ENCODE measurements at regions not wholly inside any gene's neighbourhood (a gene's known extent, or its start where the extent isn't known, plus 50 kb on each side); places are given as distances from the start of the nearest gene placed in this dataset.
A peak's percentile ranks its signal among the peaks of the same experiment; 100 is the strongest.

DNA sequence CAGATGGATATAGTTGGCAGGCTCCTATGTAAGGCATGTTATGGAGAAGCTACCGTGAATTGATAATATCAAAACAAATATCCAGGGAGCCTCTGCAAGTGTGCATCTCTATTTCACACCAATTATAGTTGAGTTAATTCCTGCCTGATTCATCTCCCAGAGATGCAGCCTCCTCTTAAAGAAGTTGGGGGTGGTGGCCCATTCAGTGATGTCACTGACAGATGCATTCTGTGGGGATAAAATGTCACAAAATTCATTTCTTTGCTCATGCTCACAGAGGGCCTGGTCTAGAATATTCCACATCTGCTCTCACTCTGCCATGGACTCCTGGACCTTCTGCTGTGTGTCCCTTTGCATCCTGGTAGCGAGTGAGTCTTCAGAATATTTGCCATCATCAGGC is 189.1 kb upstream of the PRSS1 start:
- TF ChIP-seq, protein P1, sequence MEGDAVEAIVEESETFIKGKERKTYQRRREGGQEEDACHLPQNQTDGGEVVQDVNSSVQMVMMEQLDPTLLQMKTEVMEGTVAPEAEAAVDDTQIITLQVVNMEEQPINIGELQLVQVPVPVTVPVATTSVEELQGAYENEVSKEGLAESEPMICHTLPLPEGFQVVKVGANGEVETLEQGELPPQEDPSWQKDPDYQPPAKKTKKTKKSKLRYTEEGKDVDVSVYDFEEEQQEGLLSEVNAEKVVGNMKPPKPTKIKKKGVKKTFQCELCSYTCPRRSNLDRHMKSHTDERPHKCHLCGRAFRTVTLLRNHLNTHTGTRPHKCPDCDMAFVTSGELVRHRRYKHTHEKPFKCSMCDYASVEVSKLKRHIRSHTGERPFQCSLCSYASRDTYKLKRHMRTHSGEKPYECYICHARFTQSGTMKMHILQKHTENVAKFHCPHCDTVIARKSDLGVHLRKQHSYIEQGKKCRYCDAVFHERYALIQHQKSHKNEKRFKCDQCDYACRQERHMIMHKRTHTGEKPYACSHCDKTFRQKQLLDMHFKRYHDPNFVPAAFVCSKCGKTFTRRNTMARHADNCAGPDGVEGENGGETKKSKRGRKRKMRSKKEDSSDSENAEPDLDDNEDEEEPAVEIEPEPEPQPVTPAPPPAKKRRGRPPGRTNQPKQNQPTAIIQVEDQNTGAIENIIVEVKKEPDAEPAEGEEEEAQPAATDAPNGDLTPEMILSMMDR (IDR thresholded peaks at IDR 0.05; ENCODE audit: extremely low read depth, insufficient read depth, missing control alignments) = no peak
- DNase-seq (ENCODE audit: low spot score) = no peak
- in situ Hi-C loops (cut with MboI; ENCODE audit: low pct_unique_long_range_greater_than_20kb, low sequenced_read_pairs, unreplicated experiment) = no loop called here

DNA sequence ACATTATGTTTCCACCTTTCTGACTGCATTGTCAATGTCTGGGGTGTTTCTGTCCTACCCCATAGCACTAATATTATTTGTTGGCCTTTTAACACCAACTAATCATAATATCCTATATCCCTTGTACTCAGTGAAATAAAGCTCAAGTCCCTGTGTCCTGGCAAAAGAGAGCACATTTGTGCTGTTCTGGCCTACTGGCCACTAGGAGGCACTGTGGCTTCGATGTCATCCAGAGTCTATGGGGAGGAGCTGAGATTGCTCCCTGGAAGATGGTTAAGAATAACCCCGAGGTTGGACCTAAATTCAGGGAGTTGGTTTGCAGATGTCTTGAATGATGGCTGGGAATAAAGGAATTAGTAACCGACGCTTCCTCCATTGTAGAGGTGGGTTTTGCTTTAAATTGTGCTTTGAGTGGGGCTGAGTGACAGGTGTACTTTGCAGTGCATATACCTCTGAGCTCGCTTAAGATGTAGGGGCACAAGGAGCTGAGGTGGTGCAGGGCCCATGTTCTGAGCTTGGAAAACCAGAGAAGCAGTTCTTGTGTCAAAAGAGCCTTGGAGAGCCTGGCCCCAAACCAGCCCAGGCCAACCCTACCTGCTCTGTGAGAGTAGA is 191.2 kb upstream of the PRSS1 start:
- peak; percentile 45 for DNase-seq (ENCODE audit: low spot score)
- in situ Hi-C loops (cut with MboI; ENCODE audit: low pct_unique_long_range_greater_than_20kb, low sequenced_read_pairs, unreplicated experiment) = no loop called here
- TF ChIP-seq, protein P1 (IDR thresholded peaks at IDR 0.05; ENCODE audit: extremely low read depth, insufficient read depth, missing control alignments) = peak; percentile 94

DNA sequence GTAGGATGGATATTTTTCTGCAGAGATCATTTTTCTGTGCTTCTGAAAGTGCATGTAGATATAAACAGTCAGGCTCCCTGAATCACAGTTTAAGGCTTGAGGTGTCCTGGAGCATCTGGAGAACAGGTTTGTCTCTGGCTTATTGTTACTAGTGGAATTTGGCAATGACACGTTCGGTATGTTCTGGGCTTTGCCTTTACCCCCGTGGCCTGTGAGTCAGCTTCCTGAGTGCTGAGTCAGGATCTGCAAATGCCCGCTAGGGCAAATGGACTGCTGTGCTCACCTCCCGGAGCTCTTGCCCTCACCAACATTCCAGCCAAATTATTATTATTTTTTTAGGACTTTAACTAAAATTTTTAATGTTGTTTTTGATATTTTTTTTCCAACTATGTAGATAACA is 192.5 kb upstream of the PRSS1 start:
- TF ChIP-seq, protein P1 (IDR thresholded peaks at IDR 0.05; ENCODE audit: extremely low read depth, insufficient read depth, missing control alignments) = no peak
- DNase-seq (ENCODE audit: low spot score) = no peak
- in situ Hi-C loops (cut with MboI; ENCODE audit: low pct_unique_long_range_greater_than_20kb, low sequenced_read_pairs, unreplicated experiment) = no loop called here

DNA sequence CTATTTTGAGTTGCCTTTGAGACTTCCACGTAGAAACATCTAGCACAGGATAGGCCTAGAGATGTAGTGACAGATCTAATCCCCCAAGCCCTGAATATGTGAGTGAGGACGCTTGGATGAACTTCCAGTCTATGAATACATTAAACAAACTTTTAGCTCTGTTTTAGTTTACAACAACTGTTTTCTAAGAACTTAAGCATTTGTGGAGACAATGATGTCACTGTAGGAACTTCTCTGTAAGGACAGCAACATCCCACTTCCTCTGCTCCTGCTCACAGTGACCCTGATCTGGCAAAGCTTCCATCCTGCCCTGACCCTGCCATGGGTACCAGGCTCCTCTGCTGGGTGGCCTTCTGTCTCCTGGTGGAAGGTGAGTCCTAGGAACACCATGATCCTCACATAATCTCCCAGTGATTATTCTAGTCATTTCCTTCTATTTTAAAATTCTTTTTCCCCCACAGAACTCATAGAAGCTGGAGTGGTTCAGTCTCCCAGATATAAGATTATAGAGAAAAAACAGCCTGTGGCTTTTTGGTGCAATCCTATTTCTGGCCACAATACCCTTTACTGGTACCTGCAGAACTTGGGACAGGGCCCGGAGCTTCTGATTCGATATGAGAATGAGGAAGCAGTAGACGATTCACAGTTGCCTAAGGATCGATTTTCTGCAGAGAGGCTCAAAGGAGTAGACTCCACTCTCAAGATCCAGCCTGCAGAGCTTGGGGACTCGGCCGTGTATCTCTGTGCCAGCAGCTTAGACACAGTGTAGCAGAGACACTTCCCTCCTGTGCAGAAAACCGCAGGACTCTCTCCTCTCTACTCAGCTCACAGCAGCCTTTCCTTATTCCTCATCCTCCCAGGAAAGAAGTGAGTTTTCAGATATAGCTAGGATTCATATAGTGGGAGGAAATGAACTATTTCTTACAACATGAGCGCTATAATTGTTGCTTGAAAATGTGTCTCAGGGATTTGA is 194.4 kb upstream of the PRSS1 start:
- DNase-seq (ENCODE audit: low spot score) = no peak
- in situ Hi-C loops (cut with MboI; ENCODE audit: low pct_unique_long_range_greater_than_20kb, low sequenced_read_pairs, unreplicated experiment) = no loop called here
- TF ChIP-seq, protein P1 (IDR thresholded peaks at IDR 0.05; ENCODE audit: extremely low read depth, insufficient read depth, missing control alignments) = no peak

DNA sequence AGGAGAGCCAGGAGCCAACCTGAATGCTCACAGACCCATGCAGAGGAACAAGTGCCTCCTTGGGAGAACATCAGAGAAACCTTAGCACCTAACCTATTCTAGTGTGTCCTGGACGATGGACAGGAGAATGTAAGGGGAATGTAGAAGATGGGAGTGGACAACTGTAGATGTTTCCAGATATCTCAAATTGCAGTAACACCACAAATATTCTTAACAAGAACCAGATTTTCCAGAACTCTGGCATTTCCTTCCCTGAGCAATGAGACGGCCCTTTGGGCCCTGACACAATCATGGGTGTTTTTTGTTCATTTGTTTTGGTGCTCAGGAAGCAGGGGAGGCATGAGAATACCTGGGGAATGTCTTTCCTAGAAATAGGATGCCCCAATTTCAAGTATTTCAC is 196.1 kb upstream of the PRSS1 start:
- TF ChIP-seq, protein P1 (IDR thresholded peaks at IDR 0.05; ENCODE audit: extremely low read depth, insufficient read depth, missing control alignments) = no peak
- no peak for DNase-seq (ENCODE audit: low spot score)
- in situ Hi-C loops (cut with MboI; ENCODE audit: low pct_unique_long_range_greater_than_20kb, low sequenced_read_pairs, unreplicated experiment) = no loop called here

DNA sequence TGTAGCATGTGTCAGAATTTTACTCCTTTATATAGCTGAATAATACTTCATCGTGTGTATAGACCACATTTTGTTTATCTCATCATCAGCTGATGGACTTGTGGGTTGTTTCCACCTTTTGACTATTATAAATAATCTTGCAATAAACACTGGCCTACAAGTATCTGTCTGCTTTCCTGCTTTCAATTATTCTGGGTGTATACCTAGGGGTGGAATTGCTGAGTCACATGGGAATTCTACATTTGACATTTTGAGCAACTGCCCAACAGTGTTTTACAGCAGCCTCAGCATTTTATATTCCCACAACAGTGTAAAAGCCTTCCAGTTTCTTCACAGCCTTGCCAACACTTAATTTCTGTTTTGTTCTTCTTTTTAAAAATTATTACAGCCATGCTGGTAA is 200.3 kb upstream of the PRSS1 start:
- DNase-seq (ENCODE audit: low spot score) = no peak
- in situ Hi-C loops (cut with MboI; ENCODE audit: low pct_unique_long_range_greater_than_20kb, low sequenced_read_pairs, unreplicated experiment) = no loop called here
- TF ChIP-seq, protein P1 (IDR thresholded peaks at IDR 0.05; ENCODE audit: extremely low read depth, insufficient read depth, missing control alignments) = no peak
